Right cardiac atrium (tissue), 5 donors: ENCODE measurements at regions not wholly inside any gene's neighbourhood (a gene's known extent, or its start where the extent isn't known, plus 50 kb on each side); places are given as distances from the start of the nearest gene placed in this dataset.

Experiments
- ATAC-seq, 2 donors: fragments of 200-7000 bp; cut with Tn5 transposase; one replicate each; pipeline versions ENCODE4 v1.8.0 to v1.9.1; 2020; ENCODE audit warnings: moderate library complexity in 2 of 2, mild to moderate bottlenecking in 1 of 2
- DNase-seq, 3 donors: peaks; one replicate each; pipeline ENCODE4 v3.0.0-alpha.2; 2020
- H3K27ac ChIP-seq: one replicate; pipeline ENCODE4 v1.5.1; 2013; ENCODE audit warnings: mild to moderate bottlenecking, low read length, control low read depth, moderate library complexity
- H3K27me3 ChIP-seq: one replicate; pipeline ENCODE4 v1.6.1; 2013; ENCODE audit not compliant: control insufficient read depth, insufficient read depth
- H3K4me1 ChIP-seq: one replicate; pipeline ENCODE4 v1.6.1; 2013; ENCODE audit warnings: low read length; ENCODE audit not compliant: control insufficient read depth, insufficient read depth
- H3K4me3 ChIP-seq: one replicate; pipeline ENCODE4 v1.5.1; 2013; ENCODE audit warnings: low read length, control low read depth
- H3K9me3 ChIP-seq: one replicate; pipeline ENCODE4 v1.6.1; 2013; ENCODE audit warnings: low read length; ENCODE audit not compliant: control insufficient read depth
- WGBS: extraction: QIAGEN DNeasy Blood & Tissue Kit; methylation state at CpG from one replicate; pipeline ENCODE4 v1.1.7; 2013; 5-methylcytosine and 5-hydroxymethylcytosine counted together
- intact Hi-C, 4 donors: fragments of 100-400 bp; cut with DNase I; formaldehyde crosslinking; loops; one replicate each; pipeline versions ENCODE4 v1.11.0 to v1.14.0; 2022 to 2023
- donor health status: healthy with polysubstance abuse.
- donor health status: DM: no; HTN: yes; CAD: no.
- donor health status: DM: no; HTN: no; CAD: no.
- donor health status: DM: no; HTN: yes; CAD: no; lungs with severe emphysema.
- donor health status: DM: yes; HTN: yes; CAD: no.

DNA sequence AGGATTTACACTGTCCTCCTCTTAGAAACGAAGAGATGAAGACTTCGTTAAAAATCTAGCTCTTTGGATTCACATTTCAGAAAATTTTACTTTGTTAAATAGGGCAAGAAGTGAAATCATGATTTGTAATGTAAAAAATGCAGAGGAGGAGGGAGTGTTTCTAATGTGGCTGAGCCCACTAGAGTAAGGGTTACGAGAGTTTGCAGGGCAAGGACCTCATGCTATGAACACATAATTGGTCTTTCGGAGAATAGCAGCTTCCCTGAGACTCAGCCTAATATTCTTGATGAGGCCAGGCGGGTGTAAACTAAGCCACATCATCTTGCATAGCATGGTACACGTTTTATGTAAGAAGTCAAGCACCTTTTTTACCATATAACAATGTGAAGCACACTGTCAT lies 191.0 kb upstream of the ADAMTS16 start:
- no peak overlapping the region for H3K4me3 ChIP-seq
- intact Hi-C loops: no loop called here
- no peaks in the 10 kb centered on the region for H3K27me3 ChIP-seq
- H3K4me1 ChIP-seq: no peaks in the 10 kb centered on the region
- DNase-seq (no peak), ATAC-seq (no peak)
- peaks cover 2% of the 10 kb centered on the region for H3K9me3 ChIP-seq
- 50% methylated on average over 6 of the region's 6 CpGs for WGBS
- no peak overlapping the region for H3K27ac ChIP-seq

- H3K27me3 ChIP-seq: no peaks in the 10 kb centered on the region
- 78% methylated on average over 4 of the region's 4 CpGs for WGBS
- no peak overlapping the region for H3K27ac ChIP-seq
- H3K4me1 ChIP-seq: no peaks in the 10 kb centered on the region
- DNase-seq (no peak), ATAC-seq (no peak)
- intact Hi-C loops: no loop called here
- no peak overlapping the region for H3K4me3 ChIP-seq
- H3K9me3 ChIP-seq: peaks cover 2% of the 10 kb centered on the region
Measured at GRCh38 chr5:4953576-4953975, 186.6 kb upstream of the ADAMTS16 start.

GRCh38 chr5:4954048-4954447 lies 186.1 kb upstream of the ADAMTS16 start:
- DNase-seq: no peak
- WGBS: 81% methylated on average over 4 of the region's 4 CpGs

DNA sequence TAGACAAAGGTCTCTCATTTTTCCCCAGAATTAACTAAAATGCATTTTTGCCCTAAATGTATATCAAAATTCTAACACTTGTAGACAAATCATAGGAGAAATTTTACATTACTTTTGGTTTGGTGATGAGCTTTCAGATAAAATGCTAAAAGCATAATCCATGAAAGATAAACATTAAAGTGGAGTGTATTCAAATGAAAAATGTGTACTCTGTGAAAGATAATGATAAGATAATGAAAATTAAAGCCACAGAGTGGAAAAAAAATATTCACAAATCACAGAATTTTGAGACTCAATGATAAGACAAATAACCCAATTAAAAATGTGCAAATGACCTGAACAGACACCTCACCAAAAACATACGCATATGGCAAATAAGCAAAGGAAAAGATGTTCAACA lies 176.9 kb upstream of the ADAMTS16 start:
- H3K4me3 ChIP-seq: no peak overlapping the region
- intact Hi-C loops: no loop called here
- no peak for ATAC-seq
- H3K9me3 ChIP-seq: peaks cover 2% of the 10 kb centered on the region
- 85% methylated on average over 1 of the region's 1 CpG for WGBS
- H3K27ac ChIP-seq: no peak overlapping the region
- DNase-seq: no peak
- no peaks in the 10 kb centered on the region for H3K27me3 ChIP-seq
- H3K4me1 ChIP-seq: no peaks in the 10 kb centered on the region

More at GRCh38 chr5:4954048-4954447, 186.1 kb upstream of the ADAMTS16 start:
- H3K4me1 ChIP-seq: no peaks in the 10 kb centered on the region
- peaks cover 2% of the 10 kb centered on the region for H3K9me3 ChIP-seq
- intact Hi-C loops: no loop called here
- no peaks in the 10 kb centered on the region for H3K27me3 ChIP-seq
- H3K4me3 ChIP-seq: no peak overlapping the region
- no peak for ATAC-seq
- H3K27ac ChIP-seq: no peak overlapping the region

- Histone ChIP-seq H3K27ac (no peak overlapping the region), H3K27me3 (no peaks in the 10 kb centered on the region), H3K4me3 (no peak overlapping the region), H3K9me3 (no peaks in the 10 kb centered on the region), H3K4me1 (no peaks in the 10 kb centered on the region)
- no peak for ATAC-seq
- WGBS: 73% methylated on average over 4 of the region's 4 CpGs
- intact Hi-C loops: no loop called here
- DNase-seq: no peak
Measured at GRCh38 chr5:4969351-4969750, 170.8 kb upstream of the ADAMTS16 start.

- intact Hi-C loops: no loop called here
- H3K4me3 ChIP-seq: no peak overlapping the region
- H3K4me1 ChIP-seq: no peaks in the 10 kb centered on the region
- peaks cover 1% of the 10 kb centered on the region for H3K9me3 ChIP-seq
- DNase-seq (no peak), ATAC-seq (no peak)
- H3K27me3 ChIP-seq: no peaks in the 10 kb centered on the region
- no peak overlapping the region for H3K27ac ChIP-seq
- WGBS: 89% methylated on average over 4 of the region's 4 CpGs
Measured at GRCh38 chr5:4970171-4970570, 170.0 kb upstream of the ADAMTS16 start.

DNA sequence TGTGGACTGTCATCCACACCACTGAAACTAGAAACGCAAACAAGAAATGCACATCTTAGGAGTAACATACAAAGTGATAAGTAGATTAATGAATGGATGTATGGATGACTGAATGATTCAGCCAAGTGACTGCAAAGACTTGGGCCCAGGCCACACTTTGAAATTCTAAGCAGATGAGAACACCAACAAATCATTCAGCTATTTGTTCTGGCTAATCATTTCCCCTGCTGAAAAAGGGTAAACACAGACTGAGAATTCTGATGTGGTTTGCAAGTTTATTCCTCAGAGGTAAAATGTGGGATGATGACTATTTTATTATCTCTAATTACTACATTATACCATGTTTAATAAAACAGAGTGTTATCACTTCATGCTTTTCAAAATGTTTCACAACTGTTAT lies 163.2 kb upstream of the ADAMTS16 start:
- no peak overlapping the region for H3K27ac ChIP-seq
- H3K9me3 ChIP-seq: peaks cover 3% of the 10 kb centered on the region
- 45% methylated on average over 1 of the region's 1 CpG for WGBS
- ATAC-seq: no peak
- H3K27me3 ChIP-seq: no peaks in the 10 kb centered on the region
- intact Hi-C loops: no loop called here
- H3K4me3 ChIP-seq: no peak overlapping the region
- no peaks in the 10 kb centered on the region for H3K4me1 ChIP-seq
- DNase-seq: no peak

DNA sequence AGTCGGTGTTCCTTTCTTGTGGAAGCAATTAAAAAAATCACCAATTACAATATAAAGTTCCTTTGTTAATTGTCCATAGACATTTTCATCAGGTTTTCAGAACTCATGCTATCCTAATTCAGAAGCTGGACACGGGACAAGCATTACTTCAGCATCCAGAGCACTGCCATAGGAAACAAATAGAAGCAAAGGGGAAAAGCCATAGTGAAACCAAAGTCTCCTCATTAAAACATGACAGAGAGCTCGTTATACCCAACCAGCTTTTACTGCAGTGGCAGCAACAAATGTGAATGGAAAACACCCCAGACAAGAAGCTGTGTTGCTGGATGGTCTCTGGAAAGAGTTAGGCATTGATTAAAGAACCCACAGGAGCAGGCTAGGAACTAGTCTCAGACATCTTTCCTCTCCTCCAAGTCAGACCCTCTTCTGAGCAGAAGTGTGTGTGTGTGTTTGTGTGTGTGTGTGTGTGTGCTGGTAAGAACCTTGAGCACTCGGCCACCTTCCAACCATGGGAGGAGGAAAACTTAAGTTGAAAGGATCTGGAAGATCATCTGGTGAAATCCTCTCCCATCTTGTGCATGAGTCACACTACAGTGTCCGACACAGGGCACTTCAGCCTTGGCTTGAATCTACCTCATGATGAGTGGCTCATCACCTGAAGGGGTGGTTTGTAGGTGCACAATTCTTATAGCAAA lies 162.6 kb upstream of the ADAMTS16 start:
- H3K27me3 ChIP-seq: no peaks in the 10 kb centered on the region
- ATAC-seq: peak in 1 of 2 donors; percentile 74
- no peaks in the 10 kb centered on the region for H3K4me1 ChIP-seq
- WGBS: 50% methylated on average over 5 of the region's 5 CpGs
- peak in 1 of 3 donors; percentile 40 for DNase-seq
- H3K27ac ChIP-seq: no peak overlapping the region
- intact Hi-C loops: no loop called here
- peaks cover 3% of the 10 kb centered on the region for H3K9me3 ChIP-seq
- no peak overlapping the region for H3K4me3 ChIP-seq

GRCh38 chr5:4980201-4980600 lies 159.9 kb upstream of the ADAMTS16 start:
- Histone ChIP-seq H3K27ac (no peak overlapping the region), H3K4me1 (no peaks in the 10 kb centered on the region), H3K4me3 (no peak overlapping the region), H3K9me3 (peaks cover 2% of the 10 kb centered on the region), H3K27me3 (no peaks in the 10 kb centered on the region)
- no peak for ATAC-seq
- DNase-seq: no peak
- WGBS: 88% methylated on average over 5 of the region's 5 CpGs
- intact Hi-C loops: no loop called here

DNA sequence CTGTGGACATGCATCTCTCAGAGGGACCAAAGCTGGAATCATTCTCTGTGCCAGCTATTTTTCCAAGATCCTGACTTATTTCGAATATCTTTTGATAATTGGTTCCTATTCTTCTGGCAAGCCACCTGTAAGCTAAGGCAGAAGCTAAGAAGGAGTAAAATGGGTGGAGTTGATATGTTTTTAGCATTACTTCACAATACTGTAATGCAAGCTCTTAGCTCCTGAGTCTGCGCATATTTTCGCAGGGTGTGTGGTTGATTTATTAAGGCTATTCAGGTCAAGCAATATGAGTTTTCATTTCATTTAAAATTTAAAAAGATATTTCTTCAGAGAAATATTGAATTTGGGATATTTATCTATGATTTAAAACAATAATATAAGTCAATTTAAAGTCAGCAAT lies 158.5 kb upstream of the ADAMTS16 start:
- intact Hi-C loops: no loop called here
- no peak overlapping the region for H3K4me3 ChIP-seq
- no peaks in the 10 kb centered on the region for H3K27me3 ChIP-seq
- no peak for ATAC-seq
- peaks cover 2% of the 10 kb centered on the region for H3K9me3 ChIP-seq
- no peak overlapping the region for H3K27ac ChIP-seq
- H3K4me1 ChIP-seq: no peaks in the 10 kb centered on the region
- DNase-seq: no peak
- WGBS: 71% methylated on average over 3 of the region's 3 CpGs

- Histone ChIP-seq H3K27me3 (no peaks in the 10 kb centered on the region), H3K9me3 (peaks cover 2% of the 10 kb centered on the region), H3K4me1 (no peaks in the 10 kb centered on the region), H3K27ac (no peak overlapping the region), H3K4me3 (no peak overlapping the region)
- no peak for DNase-seq
- intact Hi-C loops: no loop called here
- ATAC-seq: no peak
- 59% methylated on average over 3 of the region's 3 CpGs for WGBS
Measured at GRCh38 chr5:4983701-4984100, 156.4 kb upstream of the ADAMTS16 start.

- intact Hi-C loops: no loop called here
- ATAC-seq: no peak
- no peak for DNase-seq
- H3K9me3 ChIP-seq: peaks cover 2% of the 10 kb centered on the region
- H3K27me3 ChIP-seq: no peaks in the 10 kb centered on the region
- H3K4me1 ChIP-seq: no peaks in the 10 kb centered on the region
- 83% methylated on average over 1 of the region's 1 CpG for WGBS
- H3K4me3 ChIP-seq: no peak overlapping the region
- H3K27ac ChIP-seq: no peak overlapping the region
Measured at GRCh38 chr5:4984461-4984860, 155.7 kb upstream of the ADAMTS16 start.
